Activated CD8-positive, alpha-beta T cell treated with anti-CD3 and anti-CD28 coated beads for 36 hours (primary cell): ENCODE measurements at regions not wholly inside any gene's neighbourhood (a gene's known extent, or its start where the extent isn't known, plus 50 kb on each side); places are given as distances from the start of the nearest gene placed in this dataset.

Source experiments
- ATAC-seq: fragments of 200-7000 bp; cut with Tn5 transposase; one replicate; pipeline ENCODE4 v1.10.0; 2021; ENCODE audit warnings: mild to moderate bottlenecking, moderate library complexity
- CTCF ChIA-PET: fragments of 350-600 bp; sonication (Branson Sonifier 250); formaldehyde crosslinking; loops from one replicate; lab custom pipeline; 2021; ENCODE audit warnings: antibody characterized with exemption; lab: Charles Lee
- POLR2A ChIA-PET: fragments of 350-600 bp; sonication (Branson Sonifier 250); formaldehyde crosslinking; loops from one replicate; lab custom pipeline; 2021; ENCODE audit warnings: antibody characterized with exemption; lab: Charles Lee
- DNase-seq: peaks from one replicate; pipeline ENCODE4 v3.0.0-alpha.2; 2020
- H3K27ac Mint-ChIP-seq: one replicate; pipeline ENCODE4 v1.8.0; 2021; ENCODE audit warnings: mild to moderate bottlenecking, mixed read lengths
- H3K27me3 Mint-ChIP-seq: one replicate; pipeline ENCODE4 v1.8.0; 2021; ENCODE audit warnings: mixed read lengths
- H3K36me3 Mint-ChIP-seq: one replicate; pipeline ENCODE4 v1.8.0; 2021; ENCODE audit warnings: low read depth, mixed read lengths
- H3K4me1 Mint-ChIP-seq: one replicate; pipeline ENCODE4 v1.8.0; 2021; ENCODE audit warnings: low read depth, mixed read lengths
- H3K4me3 Mint-ChIP-seq: one replicate; pipeline ENCODE4 v1.8.0; 2021; ENCODE audit warnings: mild to moderate bottlenecking, moderate library complexity, mixed read lengths
- H3K9me3 Mint-ChIP-seq: one replicate; pipeline ENCODE4 v1.8.0; 2021; ENCODE audit warnings: mixed read lengths
- CTCF ChIP-seq: fragments of 200-600 bp; IDR thresholded peaks from one replicate; pipeline ENCODE4 v1.8.0; 2022; ENCODE audit warnings: antibody characterized with exemption, mild to moderate bottlenecking
- intact Hi-C: fragments of 100-400 bp; cut with micrococcal nuclease; formaldehyde crosslinking; loops from one replicate; pipeline ENCODE4 v1.10.0; 2022

GRCh38 chr12:74441872-74442271 is 95.8 kb upstream of the ATXN7L3B start:
- Mint-ChIP-seq H3K9me3 (no peaks in the 10 kb centered on the region), H3K27me3 (peaks cover 2% of the 10 kb centered on the region), H3K4me1 (no peaks in the 10 kb centered on the region), H3K36me3 (no peaks in the 10 kb centered on the region), H3K4me3 (no peak overlapping the region), H3K27ac (no peak overlapping the region)
- POLR2A ChIA-PET = no interaction called here
- CTCF ChIA-PET = no interaction called here
- DNase-seq (no peak), ATAC-seq (no peak)
- TF ChIP-seq CTCF = no peak
- intact Hi-C loops = no loop called here

DNA sequence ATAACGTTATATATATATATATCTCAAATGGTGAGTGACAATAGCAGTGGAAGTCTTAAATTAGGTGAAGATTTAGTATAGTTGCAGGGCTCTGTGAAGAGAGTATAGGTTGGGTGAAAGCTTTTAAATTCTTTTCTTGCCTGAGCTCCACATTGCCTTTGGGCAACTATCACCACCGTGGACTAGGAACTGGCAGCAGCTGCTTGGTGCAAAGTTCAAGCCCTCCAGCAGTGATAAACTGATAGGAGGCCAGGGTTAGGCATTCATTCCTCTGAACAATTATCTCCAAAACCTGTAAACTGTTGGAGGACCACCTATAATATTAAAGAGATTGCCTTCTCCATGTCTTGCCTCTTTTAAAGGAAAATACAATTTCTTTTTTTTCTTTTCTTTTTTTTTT is 91.2 kb upstream of the ATXN7L3B start:
- no peaks in the 10 kb centered on the region for H3K36me3 Mint-ChIP-seq
- ChIA-PET CTCF (no interaction called here), POLR2A (no interaction called here)
- intact Hi-C loops = no loop called here
- no peak for DNase-seq
- H3K4me1 Mint-ChIP-seq = no peaks in the 10 kb centered on the region
- H3K9me3 Mint-ChIP-seq = no peaks in the 10 kb centered on the region
- H3K27ac Mint-ChIP-seq = no peak overlapping the region
- no peak overlapping the region for H3K4me3 Mint-ChIP-seq
- TF ChIP-seq CTCF = no peak
- peaks cover 1% of the 10 kb centered on the region for H3K27me3 Mint-ChIP-seq
- no peak for ATAC-seq

DNA sequence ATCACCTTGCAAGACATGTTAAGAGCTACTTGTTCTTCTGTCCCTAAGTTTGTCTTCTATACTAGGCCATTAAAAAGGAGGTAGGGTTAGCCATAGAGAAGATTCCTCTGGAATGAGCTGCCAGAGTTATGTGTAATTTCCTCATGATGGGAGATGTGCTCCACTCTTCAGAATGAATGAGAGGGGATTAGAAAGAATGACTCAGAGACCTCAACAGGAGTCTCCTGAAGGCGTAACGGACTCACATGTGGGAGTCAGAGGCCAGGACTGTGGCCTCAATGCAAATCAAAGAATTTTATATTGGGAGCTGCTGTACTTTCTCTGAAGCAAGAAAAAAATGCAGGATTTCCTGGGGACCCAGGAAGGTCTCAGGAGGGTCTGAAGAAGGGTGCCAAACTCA is 87.8 kb upstream of the ATXN7L3B start:
- Mint-ChIP-seq H3K27ac (no peak overlapping the region), H3K4me3 (no peak overlapping the region), H3K27me3 (peaks cover 1% of the 10 kb centered on the region), H3K36me3 (no peaks in the 10 kb centered on the region), H3K9me3 (no peaks in the 10 kb centered on the region), H3K4me1 (no peaks in the 10 kb centered on the region)
- ATAC-seq = no peak
- CTCF ChIA-PET = no interaction called here
- POLR2A ChIA-PET = no interaction called here
- intact Hi-C loops = no loop called here
- no peak for TF ChIP-seq CTCF
- no peak for DNase-seq

DNA sequence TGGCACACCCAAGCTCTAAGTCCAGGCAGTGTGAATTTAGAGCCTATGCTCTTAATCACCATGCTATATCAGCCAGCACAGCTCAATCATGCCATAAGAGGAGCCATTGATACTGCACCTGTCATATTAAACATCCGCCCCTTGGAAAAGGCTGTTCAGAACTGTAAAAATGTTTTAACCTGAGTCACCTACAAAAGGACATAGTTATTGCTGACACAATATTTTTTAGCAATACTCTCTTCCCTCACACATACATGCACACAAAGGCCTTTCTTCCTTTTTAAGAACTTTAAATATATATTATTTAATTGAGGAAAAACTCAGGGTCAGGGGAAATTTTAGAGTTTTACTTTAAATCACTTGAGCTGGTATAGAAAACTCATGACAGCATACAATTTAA is 83.5 kb upstream of the ATXN7L3B start:
- ChIA-PET CTCF (no interaction called here), POLR2A (no interaction called here)
- Mint-ChIP-seq H3K9me3 (no peaks in the 10 kb centered on the region), H3K4me3 (no peak overlapping the region), H3K36me3 (no peaks in the 10 kb centered on the region), H3K27me3 (no peaks in the 10 kb centered on the region), H3K27ac (no peak overlapping the region), H3K4me1 (no peaks in the 10 kb centered on the region)
- ATAC-seq (no peak), DNase-seq (no peak)
- intact Hi-C loops = no loop called here
- no peak for TF ChIP-seq CTCF

- POLR2A ChIA-PET = no interaction called here
- no peak for DNase-seq
- intact Hi-C loops = no loop called here
- ATAC-seq = no peak
- Mint-ChIP-seq H3K9me3 (no peaks in the 10 kb centered on the region), H3K27me3 (no peaks in the 10 kb centered on the region), H3K4me3 (no peak overlapping the region), H3K36me3 (no peaks in the 10 kb centered on the region), H3K4me1 (no peaks in the 10 kb centered on the region), H3K27ac (no peak overlapping the region)
- no peak for TF ChIP-seq CTCF
- CTCF ChIA-PET = no interaction called here
Observed at GRCh38 chr12:74455429-74455828, 82.2 kb upstream of the ATXN7L3B start.
